SK-N-SH (cell line): ENCODE measurements at regions not wholly inside any gene's neighbourhood (a gene's known extent, or its start where the extent isn't known, plus 50 kb on each side); places are given as distances from the start of the nearest gene placed in this dataset.

Source experiments
- CTCF ChIA-PET: fragments of 300-600, 350-600 bp; formaldehyde crosslinking; extraction: SDS; loops from one replicate; lab custom pipeline; 2021; lab: Yijun Ruan, JAX
- POLR2A ChIA-PET: fragments of 350-600 bp; sonication (Branson Sonifier 250); formaldehyde crosslinking; extraction: SDS; loops from one replicate; lab custom pipeline; 2020; ENCODE audit warnings: antibody characterized with exemption, inconsistent platforms; lab: Yijun Ruan, JAX
- DNase-seq: peaks from one replicate; pipeline ENCODE4 v3.0.0; 2012
- H2AFZ ChIP-seq: fragments of 200-600 bp; sonication (generic); 2 replicates; pipeline ENCODE4 v1.8.1; 2016; ENCODE audit warnings: antibody characterized with exemption, mild to moderate bottlenecking, low read depth
- H3F3A ChIP-seq: fragments of 200-600 bp; sonication (generic); replicated peaks from 2 replicates; pipeline ENCODE3; 2016; ENCODE audit warnings: antibody characterized with exemption, mild to moderate bottlenecking; ENCODE audit not compliant: insufficient read depth
- H3K27ac ChIP-seq, 2 experiments: fragments of 200-500 bp in 1 of 2; fragments of 200-600 bp in 1 of 2; sonication (Bioruptor generic) in 1 of 2; sonication (generic), shearing (Covaris generic) in 1 of 2; 2 replicates each; pipeline versions ENCODE4 v1.5.1 to v1.6.1; 2014 to 2016; ENCODE audit warnings: low read depth in 2 of 2, inconsistent platforms in 1 of 2, low read length in 1 of 2, mild to moderate bottlenecking in 1 of 2, mixed read lengths in 1 of 2
- H3K27me3 ChIP-seq: fragments of 200-600 bp; sonication (generic), shearing (Covaris generic); 2 replicates; pipeline ENCODE4 v1.6.1; 2016; ENCODE audit warnings: mixed run types; ENCODE audit not compliant: insufficient read depth
- H3K36me3 ChIP-seq, 2 experiments: fragments of 200-500 bp in 1 of 2; fragments of 200-600 bp in 1 of 2; sonication (Bioruptor generic) in 1 of 2; sonication (generic) in 1 of 2; replicated peaks in 1 of 2; 2 replicates each; pipeline versions ENCODE3 to v1.5.1; 2014 to 2016; ENCODE audit warnings: low read length in 1 of 2, mild to moderate bottlenecking in 1 of 2; ENCODE audit not compliant: insufficient read depth in 2 of 2, control insufficient read depth in 1 of 2
- H3K4me1 ChIP-seq, 2 experiments: fragments of 200-500 bp in 1 of 2; fragments of 200-600 bp in 1 of 2; sonication (Bioruptor generic) in 1 of 2; sonication (generic), shearing (Covaris generic) in 1 of 2; 2 replicates each; pipeline versions ENCODE4 v1.5.1 to v1.6.1; 2014 to 2016; ENCODE audit warnings: low read depth in 1 of 2, low read length in 1 of 2, mixed run types in 1 of 2; ENCODE audit not compliant: insufficient read depth in 2 of 2, control insufficient read depth in 1 of 2
- H3K4me2 ChIP-seq: fragments of 200-600 bp; sonication (generic), shearing (Covaris generic); 2 replicates; pipeline ENCODE4 v1.6.1; 2017; ENCODE audit warnings: mixed run types
- H3K4me3 ChIP-seq, 2 experiments: fragments of 200-500 bp in 1 of 2; fragments of 200-600 bp in 1 of 2; sonication (Bioruptor generic) in 1 of 2; sonication (generic), shearing (Covaris generic) in 1 of 2; 2 replicates each; pipeline versions ENCODE4 v1.5.1 to v1.8.1; 2014 to 2016; ENCODE audit warnings: low read depth in 2 of 2, inconsistent platforms in 1 of 2, low read length in 1 of 2, mild to moderate bottlenecking in 1 of 2, mixed read lengths in 1 of 2, moderate library complexity in 1 of 2
- H3K79me2 ChIP-seq: fragments of 200-600 bp; sonication (generic); 2 replicates; pipeline ENCODE4 v1.8.1; 2017; ENCODE audit warnings: mild to moderate bottlenecking; ENCODE audit not compliant: insufficient read depth
- H3K9ac ChIP-seq: fragments of 200-600 bp; sonication (generic); 2 replicates; pipeline ENCODE4 v1.6.1; 2017; ENCODE audit warnings: mixed run types
- H3K9me2 ChIP-seq: fragments of 200-600 bp; sonication (generic); 2 replicates; pipeline ENCODE4 v1.6.1; 2017; ENCODE audit warnings: mixed run types
- H3K9me3 ChIP-seq: fragments of 200-600 bp; sonication (generic); 2 replicates; pipeline ENCODE4 v1.6.1; 2017; ENCODE audit warnings: mixed run types, mild to moderate bottlenecking, moderate library complexity
- H4K20me1 ChIP-seq: fragments of 200-600 bp; sonication (generic); 2 replicates; pipeline ENCODE4 v1.6.1; 2017; ENCODE audit warnings: mild to moderate bottlenecking, mixed run types; ENCODE audit not compliant: insufficient read depth
- CHD2 ChIP-seq: fragments of 150-350 bp; IDR thresholded peaks from 2 replicates; pipeline ENCODE4 v1.6.1; 2018; ENCODE audit warnings: low read length; ENCODE audit not compliant: partially characterized antibody
- FOXJ3 ChIP-seq: sonication (generic); formaldehyde crosslinking; IDR thresholded peaks from 2 replicates; pipeline ENCODE4 v1.5.1; 2020; ENCODE audit warnings: mild to moderate bottlenecking, missing genetic modification reagents
- IRF3 ChIP-seq: fragments of 150-350 bp; IDR thresholded peaks from 2 replicates; pipeline ENCODE4 v1.6.1; 2016; ENCODE audit warnings: mild to moderate bottlenecking, low read depth, low read length
- MAX ChIP-seq: IDR thresholded peaks from 2 replicates; pipeline ENCODE4 v1.4.0; 2012; ENCODE audit warnings: low read depth
- MEF2A ChIP-seq: IDR thresholded peaks from 2 replicates; pipeline ENCODE4 v1.4.0; 2012; ENCODE audit warnings: low read depth, borderline replicate concordance
- TCF12 ChIP-seq: IDR thresholded peaks from 2 replicates; pipeline ENCODE4 v1.4.0; 2012
- TEAD4 ChIP-seq: IDR thresholded peaks from 2 replicates; pipeline ENCODE4 v1.4.0; 2012; ENCODE audit warnings: mild to moderate bottlenecking, borderline replicate concordance; ENCODE audit not compliant: insufficient read depth
- ZBTB33 ChIP-seq: IDR thresholded peaks from 2 replicates; pipeline ENCODE4 v1.4.0; 2012; ENCODE audit warnings: low read depth, borderline replicate concordance
- WGBS: methylation state at CpG from one replicate; pipeline ENCODE4 v1.1.6; 2017; ENCODE audit warnings: low lambda C conversion rate; 5-methylcytosine and 5-hydroxymethylcytosine counted together
- TF ChIP-seq, protein P1 (sequence below): IDR thresholded peaks from 2 replicates; pipeline ENCODE4; 2012
- TF ChIP-seq, protein P2 (sequence below): fragments of 150-350 bp; IDR thresholded peaks from 2 replicates; pipeline ENCODE4 v1.6.1; 2017; ENCODE audit warnings: antibody characterized with exemption, low read length, low read depth, borderline replicate concordance

- no peak overlapping the region for H3K4me2 ChIP-seq
These were observed 1220.6 kb upstream of the CDH2 start for GRCh38 chr18:29397536-29397935.

DNA sequence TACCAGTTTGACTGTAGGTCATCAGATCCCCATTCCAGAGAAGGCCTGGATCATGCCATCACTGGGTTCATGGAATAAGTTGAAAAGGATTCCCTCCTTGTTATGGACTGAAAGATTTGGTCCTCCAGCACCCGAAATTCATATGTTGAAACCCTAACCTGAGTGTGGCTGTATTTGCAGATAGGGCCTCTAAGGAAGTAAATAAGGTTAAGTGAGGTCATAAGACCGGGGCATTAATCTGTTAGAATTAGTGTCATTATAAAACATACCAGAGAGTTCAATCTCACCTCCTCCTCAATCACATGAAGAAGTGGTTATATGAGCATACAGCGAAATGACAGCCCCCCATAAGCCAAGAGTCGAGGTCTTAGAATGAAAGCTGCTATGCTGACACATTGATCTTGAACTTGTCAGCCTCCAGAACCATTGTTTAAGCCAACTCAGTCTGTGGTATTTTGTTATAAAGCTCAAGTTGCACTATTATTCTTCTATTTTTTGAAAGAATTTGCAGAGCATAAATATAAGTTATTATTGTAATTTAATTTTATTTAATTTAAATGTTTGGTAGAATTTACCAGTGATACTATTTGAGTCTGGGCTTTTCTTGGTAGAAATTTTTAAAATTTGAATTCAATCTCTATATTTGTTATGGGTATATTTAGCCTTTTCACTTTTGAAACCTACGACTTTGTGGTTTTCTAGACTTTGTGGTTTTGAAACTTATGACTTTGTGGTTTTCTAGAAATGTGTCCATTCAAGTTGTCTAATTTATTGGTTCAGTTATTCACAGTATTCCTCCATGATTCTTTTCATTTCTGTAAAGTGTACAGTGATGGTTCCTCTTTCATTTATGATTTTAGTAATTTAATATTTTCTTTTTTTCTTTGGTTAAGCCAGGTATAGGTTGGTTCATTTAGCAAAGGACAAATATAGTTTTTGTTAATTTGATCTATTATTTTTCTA lies 1206.7 kb upstream of the CDH2 start:
- no peak for DNase-seq

More at GRCh38 chr18:29397536-29397935, 1220.6 kb upstream of the CDH2 start:
- TF ChIP-seq MEF2A: no peak
- TF ChIP-seq, protein P1, sequence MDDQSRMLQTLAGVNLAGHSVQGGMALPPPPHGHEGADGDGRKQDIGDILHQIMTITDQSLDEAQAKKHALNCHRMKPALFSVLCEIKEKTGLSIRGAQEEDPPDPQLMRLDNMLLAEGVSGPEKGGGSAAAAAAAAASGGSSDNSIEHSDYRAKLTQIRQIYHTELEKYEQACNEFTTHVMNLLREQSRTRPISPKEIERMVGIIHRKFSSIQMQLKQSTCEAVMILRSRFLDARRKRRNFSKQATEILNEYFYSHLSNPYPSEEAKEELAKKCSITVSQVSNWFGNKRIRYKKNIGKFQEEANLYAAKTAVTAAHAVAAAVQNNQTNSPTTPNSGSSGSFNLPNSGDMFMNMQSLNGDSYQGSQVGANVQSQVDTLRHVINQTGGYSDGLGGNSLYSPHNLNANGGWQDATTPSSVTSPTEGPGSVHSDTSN: no peak
- no peak for TF ChIP-seq FOXJ3
- TF ChIP-seq TCF12: no peak
- TF ChIP-seq MAX: no peak
- no peak for TF ChIP-seq IRF3
- H4K20me1 ChIP-seq: no peaks in the 10 kb centered on the region
- no peak overlapping the region for H2AFZ ChIP-seq
- 71% methylated on average over 1 of the region's 1 CpG for WGBS
- H3K4me1 ChIP-seq: no peaks in the 10 kb centered on the region
- no peaks in the 10 kb centered on the region for H3K9me3 ChIP-seq
- H3K4me3 ChIP-seq: no peak overlapping the region
- no peak overlapping the region for H3K9ac ChIP-seq
- H3K36me3 ChIP-seq: no peaks in the 10 kb centered on the region
- no peak for DNase-seq
- H3K27me3 ChIP-seq: no peaks in the 10 kb centered on the region
- POLR2A ChIA-PET: no interaction called here
- H3F3A ChIP-seq: no peaks in the 10 kb centered on the region
- no peaks in the 10 kb centered on the region for H3K9me2 ChIP-seq
- no peak overlapping the region for H3K27ac ChIP-seq
- no peaks in the 10 kb centered on the region for H3K79me2 ChIP-seq
- CTCF ChIA-PET: interaction anchor here (0.6 kb wide), 1 partner anchor 375 kb away, joined by 3 read pairs; no protein-coding TSS in a partner anchor

More for the DNA sequence above, 1206.7 kb upstream of the CDH2 start:
- Histone ChIP-seq H2AFZ (no peak overlapping the region), H3K9me3 (no peaks in the 10 kb centered on the region), H3K27ac (no peak overlapping the region), H4K20me1 (no peaks in the 10 kb centered on the region), H3F3A (no peaks in the 10 kb centered on the region), H3K4me1 (no peaks in the 10 kb centered on the region), H3K36me3 (no peaks in the 10 kb centered on the region), H3K9me2 (no peaks in the 10 kb centered on the region), H3K4me3 (no peak overlapping the region), H3K9ac (no peak overlapping the region), H3K79me2 (no peaks in the 10 kb centered on the region), H3K4me2 (no peak overlapping the region), H3K27me3 (no peaks in the 10 kb centered on the region)
- POLR2A ChIA-PET: no interaction called here
- WGBS: 50% methylated on average over 5 of the region's 5 CpGs
- TF ChIP-seq, protein P1: peak; percentile 26; the same call in 1 of the 2 replicates
- TF ChIP-seq MEF2A (no peak), CHD2 (no peak), TEAD4 (no peak), ZBTB33 (no peak)
- TF ChIP-seq, protein P2, sequence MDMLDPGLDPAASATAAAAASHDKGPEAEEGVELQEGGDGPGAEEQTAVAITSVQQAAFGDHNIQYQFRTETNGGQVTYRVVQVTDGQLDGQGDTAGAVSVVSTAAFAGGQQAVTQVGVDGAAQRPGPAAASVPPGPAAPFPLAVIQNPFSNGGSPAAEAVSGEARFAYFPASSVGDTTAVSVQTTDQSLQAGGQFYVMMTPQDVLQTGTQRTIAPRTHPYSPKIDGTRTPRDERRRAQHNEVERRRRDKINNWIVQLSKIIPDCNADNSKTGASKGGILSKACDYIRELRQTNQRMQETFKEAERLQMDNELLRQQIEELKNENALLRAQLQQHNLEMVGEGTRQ: no peak
- CTCF ChIA-PET: no interaction called here
